ENCODE measurements at regions not wholly inside any gene's neighbourhood (a gene's known extent, or its start where the extent isn't known, plus 50 kb on each side); places are given as distances from the start of the nearest gene placed in this dataset.

GRCh38 chr4:185925910-185926360 lies 113.9 kb upstream of the SORBS2 start:
- no peak for DNase-seq (ENCODE audit: low spot score)

- no peak for DNase-seq (ENCODE audit: low spot score)
These were observed 119.4 kb upstream of the SORBS2 start for GRCh38 chr4:185931375-185931774.

GRCh38 chr4:185931986-185932385 lies 120.0 kb upstream of the SORBS2 start:
- no peak for DNase-seq (ENCODE audit: low spot score)

GRCh38 chr4:185932491-185932890 lies 120.5 kb upstream of the SORBS2 start:
- no peak for DNase-seq (ENCODE audit: low spot score)

GRCh38 chr4:185933078-185933581 lies 121.1 kb upstream of the SORBS2 start:
- no peak for DNase-seq (ENCODE audit: low spot score)

- no peak for DNase-seq (ENCODE audit: low spot score)
These were observed 124.8 kb upstream of the SORBS2 start for GRCh38 chr4:185936650-185937376.

- no peak for DNase-seq (ENCODE audit: low spot score)
These were observed 126.7 kb upstream of the SORBS2 start for GRCh38 chr4:185938654-185939053.

GRCh38 chr4:185941461-185941860 lies 127.5 kb upstream of the TLR3 start:
- no peak for DNase-seq (ENCODE audit: low spot score)

GRCh38 chr4:185945252-185945651 lies 123.7 kb upstream of the TLR3 start:
- no peak for DNase-seq (ENCODE audit: low spot score)

- no peak for DNase-seq (ENCODE audit: low spot score)
These were observed 123.0 kb upstream of the TLR3 start for GRCh38 chr4:185945906-185946305.

- no peak for DNase-seq (ENCODE audit: low spot score)
These were observed 118.1 kb upstream of the TLR3 start for GRCh38 chr4:185950891-185951290.

- DNase-seq (ENCODE audit: low spot score) = no peak
These were observed 113.7 kb upstream of the TLR3 start for GRCh38 chr4:185955151-185955770.

GRCh38 chr4:185955826-185956543 lies 113.0 kb upstream of the TLR3 start:
- no peak for DNase-seq (ENCODE audit: low spot score)

- DNase-seq (ENCODE audit: low spot score) = no peak
These were observed 112.4 kb upstream of the TLR3 start for GRCh38 chr4:185956544-185956940.

- no peak for DNase-seq (ENCODE audit: low spot score)
These were observed 110.7 kb upstream of the TLR3 start for GRCh38 chr4:185958094-185958747.

GRCh38 chr4:185965426-185966384 lies 103.3 kb upstream of the TLR3 start:
- no peak for DNase-seq (ENCODE audit: low spot score)

- no peak for DNase-seq (ENCODE audit: low spot score)
These were observed 102.4 kb upstream of the TLR3 start for GRCh38 chr4:185966549-185966948.

- no peak for DNase-seq (ENCODE audit: low spot score)
These were observed 101.8 kb upstream of the TLR3 start for GRCh38 chr4:185966997-185967775.

GRCh38 chr4:185969657-185970056 lies 99.3 kb upstream of the TLR3 start:
- DNase-seq (ENCODE audit: low spot score) = no peak

- DNase-seq (ENCODE audit: low spot score) = no peak
These were observed 80.9 kb upstream of the TLR3 start for GRCh38 chr4:185987961-185988627.

Measured in pons (tissue), 1 donor.